Ovary (tissue), 7 donors: ENCODE measurements at regions not wholly inside any gene's neighbourhood (a gene's known extent, or its start where the extent isn't known, plus 50 kb on each side); places are given as distances from the start of the nearest gene placed in this dataset.

ENCODE experiments used
- DNase-seq, 5 donors: peaks; one replicate each; pipeline ENCODE4 v3.0.0-alpha.2; 2019 to 2020
- H3K27ac ChIP-seq, 2 donors: fragments of 200-600 bp; one replicate each; pipeline versions ENCODE4 v1.5.1 to v1.8.0; 2019 to 2022
- H3K27me3 ChIP-seq: fragments of 200-600 bp; one replicate; pipeline ENCODE4 v1.8.0; 2022
- H3K36me3 ChIP-seq: fragments of 200-600 bp; sonication (generic); one replicate; pipeline ENCODE4 v1.5.1; 2019
- H3K4me1 ChIP-seq: one replicate; pipeline ENCODE4 v1.8.1; 2013; ENCODE audit warnings: mild to moderate bottlenecking, moderate library complexity; ENCODE audit not compliant: insufficient read depth
- H3K4me3 ChIP-seq: fragments of 200-600 bp; sonication (generic); one replicate; pipeline ENCODE4 v1.5.1; 2017
- H3K9me3 ChIP-seq, 2 donors: fragments of 200-600 bp in 1 of 2; sonication (generic) in 1 of 2; one replicate each; pipeline versions ENCODE4 v1.5.1 to v1.8.1; 2013 to 2019; ENCODE audit warnings: mild to moderate bottlenecking in 1 of 2, moderate library complexity in 1 of 2
- CTCF ChIP-seq, 3 donors: fragments of 450-650 bp in 2 of 3; fragments of 200-600 bp in 1 of 3; IDR thresholded peaks; one replicate each; pipeline versions ENCODE4 v1.5.1 to v1.8.0; 2016 to 2022; ENCODE audit warnings: antibody characterized with exemption in 3 of 3, mild to moderate bottlenecking in 1 of 3
- EP300 ChIP-seq: sonication (generic); formaldehyde crosslinking; IDR thresholded peaks from one replicate; pipeline ENCODE4 v1.6.1; 2017; ENCODE audit warnings: antibody characterized with exemption
- POLR2A ChIP-seq: fragments of 450-650 bp; IDR thresholded peaks from one replicate; pipeline ENCODE4 v1.6.1; 2017; ENCODE audit warnings: antibody characterized with exemption, mild to moderate bottlenecking, moderate library complexity
- WGBS, 3 donors: extraction: QIAGEN DNeasy Blood & Tissue Kit in 1 of 3; methylation state at CpG; one replicate each; pipeline versions ENCODE4 v1.1.5 to v1.1.7; 2013 to 2017; 5-methylcytosine and 5-hydroxymethylcytosine counted together
- intact Hi-C, 4 donors: fragments of 100-400 bp; cut with DNase I; formaldehyde crosslinking; loops; one replicate each; pipeline versions ENCODE4 v1.11.0 to v1.15.1; 2022 to 2023
- donor health status: DM: no; HTN: no; CAD: no; lungs with moderate emphysema.
- donor health status: DM: no; HTN: no; CAD: no.
- donor health status: Bipolar disorder and iron deficiency.
- donor health status: DM: no; HTN: no; CAD: no.
- donor health status: DM: yes; HTN: yes; CAD: no.

GRCh38 chr4:97208749-97209148 is 934.5 kb downstream of the STPG2 start:
- Histone ChIP-seq H3K4me3 (no peak overlapping the region), H3K9me3 (no peaks in the 10 kb centered on the region), H3K27me3 (no peaks in the 10 kb centered on the region), H3K36me3 (no peaks in the 10 kb centered on the region), H3K4me1 (no peaks in the 10 kb centered on the region), H3K27ac (no peak overlapping the region)
- TF ChIP-seq EP300 (no peak), POLR2A (no peak), CTCF (IDR thresholded peaks at IDR 0.05) (no peak)
- WGBS, 3 donors: 82 to 83% (median 83%) methylated on average over 1 of the region's 1 CpG
- no peak for DNase-seq
- intact Hi-C loops: no loop called here

- Histone ChIP-seq H3K4me1 (no peaks in the 10 kb centered on the region), H3K4me3 (no peak overlapping the region), H3K27me3 (no peaks in the 10 kb centered on the region), H3K27ac (no peak overlapping the region), H3K36me3 (no peaks in the 10 kb centered on the region), H3K9me3 (no peaks in the 10 kb centered on the region)
- DNase-seq: no peak
- intact Hi-C loops: no loop called here
- TF ChIP-seq POLR2A (no peak), CTCF (IDR thresholded peaks at IDR 0.05) (no peak), EP300 (no peak)
- 80 to 85% (median 81%) methylated on average over 5 of the region's 5 CpGs for WGBS, 3 donors
These were observed 927.8 kb downstream of the STPG2 start for GRCh38 chr4:97215409-97215941.

GRCh38 chr4:97216046-97216445 is 927.2 kb downstream of the STPG2 start:
- Histone ChIP-seq H3K4me1 (no peaks in the 10 kb centered on the region), H3K9me3 (no peaks in the 10 kb centered on the region), H3K27ac (no peak overlapping the region), H3K4me3 (no peak overlapping the region), H3K36me3 (no peaks in the 10 kb centered on the region), H3K27me3 (no peaks in the 10 kb centered on the region)
- TF ChIP-seq EP300 (no peak), CTCF (IDR thresholded peaks at IDR 0.05) (no peak), POLR2A (no peak)
- no peak for DNase-seq
- 84 to 89% (median 85%) methylated on average over 4 of the region's 4 CpGs for WGBS, 3 donors
- intact Hi-C loops: no loop called here

- Histone ChIP-seq H3K4me3 (no peak overlapping the region), H3K27me3 (no peaks in the 10 kb centered on the region), H3K9me3 (no peaks in the 10 kb centered on the region), H3K27ac (no peak overlapping the region), H3K36me3 (no peaks in the 10 kb centered on the region), H3K4me1 (no peaks in the 10 kb centered on the region)
- WGBS, 3 donors: 5 to 18% (median 9%) methylated on average over 3 of the region's 3 CpGs
- no peak for TF ChIP-seq POLR2A
- TF ChIP-seq CTCF (IDR thresholded peaks at IDR 0.05): no peak
- no peak for TF ChIP-seq EP300
- no peak for DNase-seq
- intact Hi-C loops: no loop called here
These were observed 907.8 kb downstream of the STPG2 start for GRCh38 chr4:97235521-97235920.
